OCI-LY3 (cell line): ENCODE measurements at regions not wholly inside any gene's neighbourhood (a gene's known extent, or its start where the extent isn't known, plus 50 kb on each side); places are given as distances from the start of the nearest gene placed in this dataset.

Experiments used
- H2AFZ ChIP-seq: fragments of 200-600, 300-600 bp; shearing (Covaris generic); 2 replicates; pipeline ENCODE4 v1.6.0; 2014; ENCODE audit warnings: antibody characterized with exemption, low read depth, low read length
- H3K27ac ChIP-seq: fragments of 200-600, 300-600 bp; sonication (generic); 2 replicates; pipeline ENCODE4 v1.5.1; 2014; ENCODE audit warnings: mild to moderate bottlenecking, low read length, moderate library complexity, mixed read lengths
- H3K27me3 ChIP-seq: fragments of 200-600, 300-600 bp; sonication (generic); 2 replicates; pipeline ENCODE4 v1.6.1; 2014; ENCODE audit warnings: low read depth, low read length, mixed read lengths
- H3K36me3 ChIP-seq: fragments of 200-600, 300-600 bp; sonication (generic); replicated peaks from 2 replicates; pipeline ENCODE3; 2014; ENCODE audit warnings: low read depth, low read length, mixed read lengths
- H3K4me1 ChIP-seq: fragments of 300-600, 200-600 bp; sonication (generic); 2 replicates; pipeline ENCODE4 v1.6.1; 2014; ENCODE audit warnings: low read length, mixed read lengths
- H3K4me2 ChIP-seq: fragments of 200-600, 300-600 bp; sonication (generic); 2 replicates; pipeline ENCODE4 v1.6.1; 2014; ENCODE audit warnings: low read length, mixed read lengths
- H3K4me3 ChIP-seq: fragments of 300-600, 200-600 bp; sonication (generic); 2 replicates; pipeline ENCODE4 v1.5.1; 2014; ENCODE audit warnings: antibody characterized with exemption, mild to moderate bottlenecking, low read length, moderate library complexity
- H3K79me2 ChIP-seq: fragments of 300-600, 200-600 bp; shearing (Covaris generic); 2 replicates; pipeline ENCODE4 v1.6.1; 2014; ENCODE audit warnings: mild to moderate bottlenecking, low read length, mixed read lengths
- H3K9ac ChIP-seq: fragments of 300-600, 200-600 bp; shearing (Covaris generic); 2 replicates; pipeline ENCODE4 v1.6.0; 2014; ENCODE audit warnings: mild to moderate bottlenecking, low read length, moderate library complexity
- H3K9me3 ChIP-seq: fragments of 200-600, 300-600 bp; shearing (Covaris generic); 2 replicates; pipeline ENCODE4 v1.6.1; 2014; ENCODE audit warnings: low read length, mixed read lengths; ENCODE audit not compliant: insufficient read depth
- H4K20me1 ChIP-seq: fragments of 200-600, 300-600 bp; sonication (generic); 2 replicates; pipeline ENCODE4 v1.6.1; 2016; ENCODE audit warnings: low read length, mixed read lengths; ENCODE audit not compliant: insufficient read depth
- EZH2phosphoT487 ChIP-seq: fragments of 200-600 bp; shearing (Covaris generic); IDR thresholded peaks from 2 replicates; pipeline ENCODE4 v1.6.1; 2018; ENCODE audit warnings: antibody characterized with exemption, mixed run types, low read depth
- TF ChIP-seq, protein P1 (sequence below): fragments of 200-600, 300-600 bp; sonication (generic); IDR thresholded peaks from 2 replicates; pipeline ENCODE4 v1.5.1; 2014; ENCODE audit warnings: antibody characterized with exemption, low read length, low read depth

DNA sequence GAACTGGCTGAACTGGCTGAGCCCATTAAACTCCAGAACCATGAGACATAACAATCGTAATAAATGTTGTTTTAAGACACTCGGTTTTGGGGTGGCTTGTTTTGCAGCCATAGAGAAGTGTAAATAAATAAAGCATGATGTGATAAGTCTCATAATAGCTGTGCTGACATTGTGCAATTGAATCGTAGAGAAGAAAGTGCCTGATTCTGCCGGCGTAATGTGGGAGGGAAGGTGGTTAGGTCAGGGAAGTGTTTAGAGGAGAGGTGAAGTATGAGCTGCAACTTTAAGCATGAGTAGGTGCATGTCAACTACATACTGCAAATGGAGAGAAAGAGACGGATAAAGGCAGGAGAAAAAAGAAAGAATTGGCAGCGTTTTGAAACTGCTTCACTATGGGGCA, 217.1 kb downstream of the BLID start:
- no peak overlapping the region for H3K9ac ChIP-seq
- H3K36me3 ChIP-seq, result no peaks in the 10 kb centered on the region
- H3K79me2 ChIP-seq, result no peaks in the 10 kb centered on the region
- H3K4me3 ChIP-seq, result no peak overlapping the region
- no peaks in the 10 kb centered on the region for H4K20me1 ChIP-seq
- H3K27me3 ChIP-seq, result peaks cover 12% of the 10 kb centered on the region
- H3K4me1 ChIP-seq, result peaks cover 3% of the 10 kb centered on the region
- H2AFZ ChIP-seq, result no peak overlapping the region
- H3K4me2 ChIP-seq, result no peak overlapping the region
- no peak overlapping the region for H3K27ac ChIP-seq
- no peaks in the 10 kb centered on the region for H3K9me3 ChIP-seq
- TF ChIP-seq, protein P1, sequence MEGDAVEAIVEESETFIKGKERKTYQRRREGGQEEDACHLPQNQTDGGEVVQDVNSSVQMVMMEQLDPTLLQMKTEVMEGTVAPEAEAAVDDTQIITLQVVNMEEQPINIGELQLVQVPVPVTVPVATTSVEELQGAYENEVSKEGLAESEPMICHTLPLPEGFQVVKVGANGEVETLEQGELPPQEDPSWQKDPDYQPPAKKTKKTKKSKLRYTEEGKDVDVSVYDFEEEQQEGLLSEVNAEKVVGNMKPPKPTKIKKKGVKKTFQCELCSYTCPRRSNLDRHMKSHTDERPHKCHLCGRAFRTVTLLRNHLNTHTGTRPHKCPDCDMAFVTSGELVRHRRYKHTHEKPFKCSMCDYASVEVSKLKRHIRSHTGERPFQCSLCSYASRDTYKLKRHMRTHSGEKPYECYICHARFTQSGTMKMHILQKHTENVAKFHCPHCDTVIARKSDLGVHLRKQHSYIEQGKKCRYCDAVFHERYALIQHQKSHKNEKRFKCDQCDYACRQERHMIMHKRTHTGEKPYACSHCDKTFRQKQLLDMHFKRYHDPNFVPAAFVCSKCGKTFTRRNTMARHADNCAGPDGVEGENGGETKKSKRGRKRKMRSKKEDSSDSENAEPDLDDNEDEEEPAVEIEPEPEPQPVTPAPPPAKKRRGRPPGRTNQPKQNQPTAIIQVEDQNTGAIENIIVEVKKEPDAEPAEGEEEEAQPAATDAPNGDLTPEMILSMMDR, result no peak
- no peak for TF ChIP-seq EZH2phosphoT487

DNA sequence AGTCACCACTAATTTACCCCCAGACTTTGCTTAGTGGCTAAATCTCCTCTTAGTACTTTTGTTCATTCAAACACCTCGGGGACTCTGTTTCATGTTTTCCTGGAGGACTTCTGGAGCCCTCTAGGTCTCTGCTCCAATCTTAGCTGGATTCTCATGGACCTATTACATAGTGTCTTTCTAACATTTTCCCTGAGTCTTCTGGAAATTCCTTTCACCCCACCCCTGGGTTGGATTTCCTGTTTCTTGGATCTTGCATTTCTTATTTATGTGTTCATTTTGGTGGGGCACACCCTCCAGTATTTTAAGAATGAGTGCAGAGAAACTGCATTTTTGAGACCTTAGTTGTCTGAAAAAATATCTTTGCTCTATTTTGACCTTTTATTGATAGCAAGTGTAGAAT, 220.1 kb downstream of the BLID start:
- no peak overlapping the region for H3K4me2 ChIP-seq
- H4K20me1 ChIP-seq, result no peaks in the 10 kb centered on the region
- TF ChIP-seq, protein P1, result no peak
- no peak for TF ChIP-seq EZH2phosphoT487

DNA sequence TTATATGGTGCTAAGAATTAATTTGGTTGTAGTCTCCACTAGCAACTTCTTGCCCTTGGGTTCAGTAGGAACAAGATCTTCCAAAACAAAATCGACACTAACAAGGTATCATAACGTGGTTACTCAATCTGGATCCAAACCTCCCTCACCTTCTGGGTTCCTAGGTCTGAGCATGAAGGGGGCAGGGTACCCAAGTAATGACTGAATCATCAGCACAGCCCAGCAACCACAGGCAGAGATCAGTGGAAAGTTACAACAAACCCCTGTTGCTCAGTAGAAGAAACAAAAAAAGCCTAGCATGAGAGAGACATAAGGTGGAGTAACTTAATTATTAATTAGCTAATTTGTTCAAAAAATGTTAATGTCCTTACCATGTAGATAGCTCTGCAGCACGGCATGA, 221.4 kb downstream of the BLID start:
- Histone ChIP-seq H3K27ac (no peak overlapping the region), H4K20me1 (no peaks in the 10 kb centered on the region), H3K4me3 (no peak overlapping the region), H3K4me1 (peaks cover 8% of the 10 kb centered on the region), H3K9me3 (no peaks in the 10 kb centered on the region), H3K27me3 (peaks cover 8% of the 10 kb centered on the region), H3K79me2 (no peaks in the 10 kb centered on the region), H2AFZ (no peak overlapping the region), H3K36me3 (no peaks in the 10 kb centered on the region), H3K4me2 (no peak overlapping the region), H3K9ac (no peak overlapping the region)
- TF ChIP-seq EZH2phosphoT487, result no peak

More for the DNA sequence above, 220.1 kb downstream of the BLID start:
- Histone ChIP-seq H3K79me2 (no peaks in the 10 kb centered on the region), H3K4me1 (peaks cover 6% of the 10 kb centered on the region), H2AFZ (no peak overlapping the region), H3K4me3 (no peak overlapping the region), H3K27ac (no peak overlapping the region), H3K36me3 (no peaks in the 10 kb centered on the region), H3K27me3 (peaks cover 12% of the 10 kb centered on the region), H3K9me3 (no peaks in the 10 kb centered on the region), H3K9ac (no peak overlapping the region)

GRCh38 chr11:121892863-121893262, 223.2 kb downstream of the BLID start:
- no peak overlapping the region for H3K27ac ChIP-seq
- H3K4me1 ChIP-seq, result peaks cover 12% of the 10 kb centered on the region
- H3K36me3 ChIP-seq, result no peaks in the 10 kb centered on the region
- no peaks in the 10 kb centered on the region for H3K9me3 ChIP-seq
- H3K4me2 ChIP-seq, result no peak overlapping the region
- no peaks in the 10 kb centered on the region for H4K20me1 ChIP-seq
- no peak overlapping the region for H2AFZ ChIP-seq
- H3K4me3 ChIP-seq, result no peak overlapping the region
- no peak overlapping the region for H3K9ac ChIP-seq
- TF ChIP-seq EZH2phosphoT487, result no peak
- TF ChIP-seq, protein P1, result no peak
- peaks cover 4% of the 10 kb centered on the region; the same call in 1 of the 2 replicates for H3K27me3 ChIP-seq
- H3K79me2 ChIP-seq, result no peaks in the 10 kb centered on the region
